Retina (tissue), 1 donor: ENCODE measurements at regions not wholly inside any gene's neighbourhood (a gene's known extent, or its start where the extent isn't known, plus 50 kb on each side); places are given as distances from the start of the nearest gene placed in this dataset.
"Not testable (repeated sequence)": the region's sequence is repeated elsewhere in the genome, so short reads cannot be mapped to it uniquely, and the experiment has no call there.

Experiments
- DNase-seq: peaks from one replicate; pipeline ENCODE4 v3.0.0-alpha.2; 2016

GRCh38 chr5:169531631-169532030 lies 51.9 kb upstream of the SPDL1 start:
- DNase-seq = no peak

DNA sequence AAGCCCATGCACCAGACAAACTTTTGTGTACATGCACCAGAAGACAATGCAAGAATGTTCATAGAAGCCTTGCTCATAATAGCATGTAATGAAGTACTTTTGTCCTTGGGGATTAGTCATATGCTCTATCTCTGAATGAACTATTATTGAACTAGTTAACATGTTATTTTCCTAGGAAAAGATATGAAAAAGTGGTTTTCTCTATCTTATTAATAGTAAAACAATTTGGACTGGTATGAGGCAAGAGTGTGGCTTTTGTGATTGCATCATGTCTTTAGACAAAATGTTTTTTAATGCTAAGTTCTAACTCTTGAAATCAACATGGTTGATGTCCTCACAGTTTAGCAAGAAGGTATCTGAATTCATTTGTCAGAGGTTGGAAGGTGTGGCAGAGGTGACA lies 55.7 kb upstream of the SPDL1 start:
- DNase-seq = no peak

GRCh38 chr5:169527066-169527465 lies 56.5 kb upstream of the SPDL1 start:
- no peak for DNase-seq

DNA sequence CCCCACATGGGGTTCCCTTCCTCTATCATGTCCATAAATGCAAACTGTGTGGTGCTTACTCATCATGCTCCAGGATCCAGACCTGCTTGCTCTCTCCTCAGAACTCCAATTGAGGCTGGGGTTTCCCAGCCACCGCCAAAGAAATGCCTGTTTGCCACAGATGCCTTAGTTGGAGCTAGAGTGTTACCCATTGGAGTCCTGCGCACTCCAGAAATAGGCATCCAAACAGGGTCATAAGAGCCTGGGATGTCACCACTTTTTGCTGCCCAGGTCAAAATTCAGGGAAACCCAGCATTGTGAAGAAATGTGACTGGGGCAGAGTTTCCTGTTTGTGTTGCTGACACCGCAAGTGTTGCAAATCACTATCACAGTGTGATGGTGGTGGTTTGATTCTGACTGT lies 60.7 kb upstream of the SPDL1 start:
- no peak for DNase-seq

- no peak for DNase-seq
These were observed 62.1 kb upstream of the SPDL1 start for GRCh38 chr5:169521366-169521983.

DNA sequence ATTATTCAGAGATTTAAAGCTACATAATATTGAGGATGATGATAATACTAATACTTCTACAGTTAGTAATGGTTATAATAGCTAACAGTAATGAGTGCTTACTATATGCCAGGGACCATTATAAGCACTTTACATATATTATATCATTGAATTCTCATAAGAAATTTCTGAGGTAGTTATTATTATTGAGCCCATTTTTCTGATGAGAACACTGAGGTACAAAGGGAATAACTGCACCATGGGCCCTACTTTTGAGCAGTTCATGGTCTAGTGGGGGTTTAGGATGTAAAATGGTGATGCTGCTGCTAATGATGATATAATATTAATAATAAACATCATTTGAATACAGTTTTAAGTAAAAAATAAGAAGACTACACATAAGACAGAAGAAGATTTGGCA lies 64.2 kb upstream of the SPDL1 start:
- DNase-seq = no peak

GRCh38 chr5:169518779-169519178 lies 64.8 kb upstream of the SPDL1 start:
- DNase-seq = not testable (repeated sequence)

GRCh38 chr5:169512385-169512784 lies 71.2 kb upstream of the SPDL1 start:
- DNase-seq = no peak

DNA sequence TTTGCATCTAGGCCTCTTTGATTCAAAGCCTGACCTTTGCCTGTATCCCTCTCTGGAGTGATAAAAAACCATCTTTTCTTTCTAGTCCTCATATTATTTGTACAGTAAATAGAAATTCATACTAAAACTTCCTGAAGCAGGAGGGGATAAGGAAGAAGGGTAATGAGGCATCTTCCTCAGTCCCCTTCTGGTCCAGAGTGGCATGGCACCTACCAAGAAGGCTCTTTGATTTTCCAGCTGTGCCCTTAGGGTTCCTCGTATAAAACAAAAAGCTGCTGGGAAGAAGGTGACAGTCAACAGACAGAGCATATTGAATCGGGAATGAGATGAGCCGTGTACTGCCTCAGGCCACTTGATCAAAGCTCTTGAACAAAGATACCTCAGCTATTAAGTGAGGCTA lies 71.9 kb upstream of the SPDL1 start:
- DNase-seq = no peak

GRCh38 chr5:169507051-169507450 lies 76.5 kb upstream of the SPDL1 start:
- DNase-seq = no peak

DNA sequence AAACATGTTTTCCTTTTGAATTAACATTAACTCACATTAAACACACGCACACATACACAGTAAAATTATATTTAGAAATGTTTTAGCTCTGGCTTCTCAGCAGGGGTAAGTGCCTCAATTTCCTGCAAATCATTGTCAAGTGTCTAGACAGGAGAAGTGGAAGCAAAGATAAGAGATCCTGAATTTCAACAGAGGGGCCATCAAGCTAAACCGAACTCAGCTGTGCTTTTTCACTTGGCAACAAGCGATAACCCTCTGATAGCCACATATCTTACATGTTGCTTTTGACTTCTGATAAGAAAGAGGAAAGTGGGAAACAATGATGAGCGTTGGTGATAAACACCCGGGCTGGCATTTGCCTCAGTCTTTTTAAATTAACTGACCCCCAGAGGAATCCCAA lies 79.7 kb upstream of the SPDL1 start:
- DNase-seq = no peak

DNA sequence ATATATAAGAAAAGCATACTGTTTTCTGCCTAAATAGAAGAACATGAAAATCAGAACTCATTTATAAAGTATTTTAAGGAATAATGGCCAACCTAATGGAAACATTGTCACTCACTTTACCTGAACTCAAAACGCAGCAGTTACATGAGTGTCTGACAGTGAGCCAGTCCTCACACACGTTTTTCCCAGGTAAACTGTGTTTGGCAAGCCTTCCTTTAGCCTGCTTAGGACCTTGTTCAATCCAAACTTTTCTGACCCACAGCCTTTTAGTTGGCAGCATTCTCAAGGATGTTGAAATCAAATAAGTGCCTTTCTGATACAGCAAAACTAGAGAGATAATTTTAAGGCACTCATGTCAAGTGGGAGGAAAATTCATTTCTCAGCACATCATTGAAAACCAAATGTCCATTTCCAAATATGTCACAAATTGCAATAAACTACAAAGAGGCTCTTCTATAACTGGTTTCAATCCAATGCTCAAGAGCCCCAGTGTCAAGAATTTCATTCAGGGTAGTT lies 83.5 kb upstream of the SPDL1 start:
- no peak for DNase-seq

DNA sequence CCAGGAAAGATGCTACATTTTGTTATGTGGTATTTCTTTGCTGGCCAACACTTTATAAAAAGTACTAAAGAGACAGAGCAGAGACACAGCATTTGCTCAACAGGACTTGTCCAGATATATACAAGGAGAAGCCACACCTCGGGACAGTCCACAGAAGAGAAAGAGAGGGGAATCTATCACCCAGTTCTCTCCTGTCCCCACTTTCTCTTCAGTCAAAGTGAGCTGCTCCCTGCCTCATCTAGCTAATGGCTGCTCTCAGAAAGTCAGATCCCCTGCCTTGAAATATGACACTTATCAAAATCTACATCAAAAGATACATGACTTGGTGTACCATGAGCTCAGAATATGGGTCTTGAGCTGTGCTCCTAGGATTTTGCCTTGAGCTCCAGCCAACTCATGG lies 86.7 kb upstream of the SPDL1 start:
- DNase-seq = no peak

DNA sequence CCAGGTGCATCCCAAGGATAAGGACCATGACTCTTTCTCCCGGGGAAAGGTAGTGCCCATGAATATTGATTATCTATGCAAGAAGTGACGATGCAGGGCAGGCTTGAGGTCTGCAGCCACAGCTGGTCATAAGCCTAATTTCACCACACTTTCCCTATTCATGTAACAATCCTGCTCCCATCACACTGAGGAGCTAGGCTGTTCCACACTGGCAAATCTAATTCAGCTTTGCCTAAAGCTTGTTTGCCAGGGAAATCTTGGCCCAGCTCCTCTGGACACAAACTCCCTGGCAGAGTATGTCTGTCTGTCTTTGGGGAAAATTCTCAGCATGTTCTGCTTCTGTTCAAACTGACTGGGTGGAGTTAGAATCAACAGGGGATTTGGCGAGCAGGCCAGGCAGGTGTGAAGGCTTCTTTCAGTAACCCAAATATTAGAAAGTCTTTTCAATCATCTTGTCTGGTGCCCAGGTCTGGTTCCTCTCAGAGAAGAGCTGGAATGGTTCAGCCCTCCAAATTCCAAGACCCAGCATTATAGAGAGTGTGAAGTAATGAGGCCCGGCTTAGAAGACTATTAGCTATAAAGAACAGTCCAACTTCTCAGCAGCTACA lies 88.5 kb upstream of the SPDL1 start:
- no peak for DNase-seq

GRCh38 chr5:169494383-169494935 lies 89.1 kb upstream of the SPDL1 start:
- DNase-seq = no peak

- DNase-seq = no peak
These were observed 109.3 kb upstream of the SPDL1 start for GRCh38 chr5:169474226-169474625.

DNA sequence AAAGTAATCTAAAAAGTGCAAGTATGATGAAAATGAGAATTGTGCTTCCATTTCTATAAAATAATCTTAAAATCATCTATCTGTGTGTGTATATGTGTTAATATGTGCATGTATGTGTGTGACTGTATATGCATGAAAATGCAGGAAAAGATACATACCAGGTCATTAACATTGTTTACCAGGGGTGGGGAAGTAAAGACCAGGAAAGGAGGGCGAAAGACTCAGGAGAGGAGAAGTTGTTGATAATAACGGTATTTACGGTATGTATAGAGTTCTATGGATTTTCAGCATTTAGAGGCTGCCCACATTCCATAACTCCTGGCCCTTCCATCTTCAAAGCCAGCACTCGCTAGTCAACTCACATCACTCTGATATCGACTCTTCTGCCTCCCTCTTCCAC lies 111.0 kb upstream of the SPDL1 start:
- DNase-seq = no peak

DNA sequence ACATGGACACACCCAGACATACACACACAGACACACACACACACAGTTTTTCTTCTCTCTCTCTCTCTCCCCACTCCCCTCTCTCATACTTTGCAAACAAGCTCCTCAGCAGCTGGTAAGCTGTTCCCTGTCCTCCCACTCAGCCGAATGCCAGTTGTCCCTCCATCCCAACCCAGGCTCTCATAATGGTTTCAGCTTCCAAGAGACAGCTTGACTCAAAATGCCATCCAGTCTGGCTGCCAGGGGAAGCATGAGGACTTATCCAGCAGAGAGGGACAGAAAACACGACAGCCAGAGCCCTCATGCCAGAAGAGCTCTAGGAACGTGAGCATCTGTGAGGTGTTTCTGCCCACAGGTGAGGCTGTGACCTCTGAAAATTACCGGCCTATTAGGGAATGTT lies 112.6 kb upstream of the SPDL1 start:
- no peak for DNase-seq

GRCh38 chr5:169467041-169467771 lies 116.4 kb upstream of the SPDL1 start:
- DNase-seq = no peak

GRCh38 chr5:169460896-169461295 lies 122.7 kb upstream of the SPDL1 start:
- DNase-seq = no peak

- no peak for DNase-seq
These were observed 123.5 kb upstream of the SPDL1 start for GRCh38 chr5:169460123-169460522.

GRCh38 chr5:169458221-169458620 lies 125.4 kb upstream of the SPDL1 start:
- peak; percentile 57 for DNase-seq

- DNase-seq = no peak
These were observed 133.1 kb upstream of the SPDL1 start for GRCh38 chr5:169450464-169450863.

DNA sequence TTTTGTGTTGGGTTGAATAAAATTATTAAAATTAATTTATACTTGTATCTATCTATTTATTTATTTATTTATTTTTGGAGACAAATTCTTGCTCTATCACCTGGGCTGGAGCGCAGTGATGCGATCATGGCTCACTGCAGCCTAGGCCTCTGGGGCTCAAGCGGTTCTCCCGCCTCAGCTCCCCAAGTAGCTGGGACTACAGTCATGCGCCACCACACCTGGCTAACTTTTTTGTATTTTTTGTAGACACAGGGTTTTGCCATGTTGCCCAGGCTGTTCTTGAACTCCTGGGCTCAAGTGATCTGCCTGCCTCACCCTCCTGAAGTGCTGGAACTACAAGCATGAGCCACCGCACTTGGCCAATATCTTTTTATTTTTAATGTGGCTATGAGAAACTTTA lies 134.7 kb upstream of the SPDL1 start:
- DNase-seq = no peak
